Common myeloid progenitor, CD34-positive (primary cell): ENCODE measurements at regions not wholly inside any gene's neighbourhood (a gene's known extent, or its start where the extent isn't known, plus 50 kb on each side); places are given as distances from the start of the nearest gene placed in this dataset.

ENCODE experiments used
- CTCF ChIA-PET: fragments of 350-600 bp; sonication (Branson Sonifier 250); formaldehyde crosslinking; loops from one replicate; lab custom pipeline; 2021; ENCODE audit warnings: antibody characterized with exemption; lab: Charles Lee
- POLR2A ChIA-PET: fragments of 350-600 bp; sonication (Branson Sonifier 250); formaldehyde crosslinking; loops from one replicate; lab custom pipeline; 2021; ENCODE audit warnings: antibody characterized with exemption; lab: Charles Lee
- DNase-seq, 3 donors: peaks; one replicate each; pipeline versions ENCODE4 v3.0.0 to v3.0.0-alpha.2; 2013
- H3K27ac ChIP-seq, 2 experiments: 1 replicate in 1 of 2; 2 replicates in 1 of 2; pipeline ENCODE4 v1.7.0; 2013; ENCODE audit warnings: inconsistent platforms in 2 of 2, low read length in 2 of 2, mild to moderate bottlenecking in 2 of 2, low read depth in 1 of 2, moderate library complexity in 1 of 2; ENCODE audit not compliant: severe bottlenecking in 2 of 2, insufficient read depth in 1 of 2, poor library complexity in 1 of 2
- H3K27me3 ChIP-seq, 5 experiments: replicated peaks in 2 of 5; 1 replicate in 3 of 5; 2 replicates in 2 of 5; pipeline versions ENCODE4 v1.6.1 to v1.7.0; 2013; ENCODE audit warnings: low read length in 4 of 5, mild to moderate bottlenecking in 2 of 5, moderate library complexity in 2 of 5, inconsistent platforms in 1 of 5; ENCODE audit not compliant: insufficient read depth in 5 of 5, control insufficient read depth in 4 of 5
- H3K36me3 ChIP-seq, 4 experiments: 1 replicate in 2 of 4; 2 replicates in 2 of 4; pipeline versions ENCODE4 v1.6.1 to v1.7.0; 2013; ENCODE audit warnings: low read length in 3 of 4, control low read depth in 1 of 4, mild to moderate bottlenecking in 1 of 4; ENCODE audit not compliant: control insufficient read depth in 4 of 4, insufficient read depth in 4 of 4
- H3K4me1 ChIP-seq, 4 experiments: 1 replicate in 3 of 4; 2 replicates in 1 of 4; pipeline versions ENCODE4 v1.6.1 to v1.7.1; 2013; ENCODE audit warnings: low read length in 3 of 4, mild to moderate bottlenecking in 3 of 4, control low read depth in 1 of 4, inconsistent platforms in 1 of 4, moderate library complexity in 1 of 4; ENCODE audit not compliant: control insufficient read depth in 4 of 4, insufficient read depth in 4 of 4; ENCODE audit errors: control extremely low read depth in 1 of 4
- H3K4me3 ChIP-seq, 7 experiments: 1 replicate in 4 of 7; 2 replicates in 3 of 7; pipeline versions ENCODE4 v1.5.1 to v1.7.0; 2013; ENCODE audit warnings: mild to moderate bottlenecking in 7 of 7, low read length in 6 of 7, moderate library complexity in 6 of 7, inconsistent platforms in 2 of 7, low read depth in 2 of 7, control low read depth in 1 of 7; ENCODE audit not compliant: insufficient read depth in 4 of 7, control insufficient read depth in 1 of 7; ENCODE audit errors: extremely low read depth in 1 of 7
- H3K9me3 ChIP-seq, 5 experiments: 1 replicate in 4 of 5; 2 replicates in 1 of 5; pipeline versions ENCODE4 v1.6.1 to v1.7.1; 2013; ENCODE audit warnings: low read length in 4 of 5, mild to moderate bottlenecking in 2 of 5, inconsistent platforms in 1 of 5, low read depth in 1 of 5, moderate library complexity in 1 of 5; ENCODE audit not compliant: control insufficient read depth in 4 of 5, insufficient read depth in 2 of 5; ENCODE audit errors: control extremely low read depth in 1 of 5
- WGBS: methylation state at CpG from one replicate; pipeline ENCODE4 v1.1.5; 2013; ENCODE audit not compliant: insufficient coverage; 5-methylcytosine and 5-hydroxymethylcytosine counted together

- no peak for DNase-seq
- Histone ChIP-seq H3K4me3 (no peak overlapping the region), H3K4me1 (peaks cover 0 to 25% (median 12%) of the 10 kb centered on the region in 4 experiments), H3K36me3 (no peaks in the 10 kb centered on the region), H3K27ac (no peak overlapping the region), H3K27me3 (peaks cover 0 to 6% (median 0%) of the 10 kb centered on the region in 5 experiments), H3K9me3 (no peaks in the 10 kb centered on the region)
- ChIA-PET CTCF (interaction anchor here (1.0 kb wide), 1 partner anchor 8 kb away, joined by 5 read pairs; no protein-coding TSS in a partner anchor), POLR2A (no interaction called here)
- 100% methylated on average over 1 of the region's 1 CpG for WGBS
These were observed 148.5 kb downstream of the PHETA1 start for GRCh38 chr12:111220363-111220762.

GRCh38 chr12:111219440-111219839 is 149.5 kb downstream of the PHETA1 start:
- Histone ChIP-seq H3K4me1 (peaks cover 0 to 16% (median 3%) of the 10 kb centered on the region in 4 experiments), H3K27me3 (peaks cover 0 to 11% (median 2%) of the 10 kb centered on the region in 5 experiments), H3K27ac (no peak overlapping the region), H3K9me3 (no peaks in the 10 kb centered on the region), H3K36me3 (no peaks in the 10 kb centered on the region), H3K4me3 (no peak overlapping the region)
- DNase-seq = no peak
- CTCF ChIA-PET = no interaction called here
- POLR2A ChIA-PET = no interaction called here
- 100% methylated on average over 1 of the region's 2 CpGs for WGBS

DNA sequence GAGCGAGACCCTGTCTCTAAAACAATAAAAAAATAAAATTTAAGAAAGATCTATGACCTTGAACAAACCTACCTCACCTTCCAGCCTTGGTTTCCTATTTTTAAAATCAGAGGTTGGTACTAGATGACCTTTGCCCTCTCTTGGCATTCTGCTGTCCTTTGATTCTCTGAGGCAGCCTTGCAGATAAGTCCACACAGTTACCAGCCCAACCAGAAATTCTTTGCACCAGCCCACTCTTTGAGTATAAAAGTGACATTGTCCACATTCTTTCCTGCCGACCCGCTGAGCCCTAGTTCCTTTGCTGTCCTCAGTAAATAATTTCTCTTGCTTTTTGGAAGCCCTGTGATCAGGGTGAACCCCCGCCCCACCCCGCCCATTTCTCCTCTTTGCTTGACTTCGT is 150.4 kb downstream of the PHETA1 start:
- 96% methylated on average over 5 of the region's 6 CpGs for WGBS
- Histone ChIP-seq H3K27ac (no peak overlapping the region), H3K36me3 (no peaks in the 10 kb centered on the region), H3K4me3 (no peak overlapping the region), H3K9me3 (no peaks in the 10 kb centered on the region), H3K4me1 (peaks cover 0 to 12% (median 0%) of the 10 kb centered on the region in 4 experiments), H3K27me3 (peaks cover 0 to 12% (median 2%) of the 10 kb centered on the region in 5 experiments)
- DNase-seq = no peak
- CTCF ChIA-PET = no interaction called here
- POLR2A ChIA-PET = no interaction called here

DNA sequence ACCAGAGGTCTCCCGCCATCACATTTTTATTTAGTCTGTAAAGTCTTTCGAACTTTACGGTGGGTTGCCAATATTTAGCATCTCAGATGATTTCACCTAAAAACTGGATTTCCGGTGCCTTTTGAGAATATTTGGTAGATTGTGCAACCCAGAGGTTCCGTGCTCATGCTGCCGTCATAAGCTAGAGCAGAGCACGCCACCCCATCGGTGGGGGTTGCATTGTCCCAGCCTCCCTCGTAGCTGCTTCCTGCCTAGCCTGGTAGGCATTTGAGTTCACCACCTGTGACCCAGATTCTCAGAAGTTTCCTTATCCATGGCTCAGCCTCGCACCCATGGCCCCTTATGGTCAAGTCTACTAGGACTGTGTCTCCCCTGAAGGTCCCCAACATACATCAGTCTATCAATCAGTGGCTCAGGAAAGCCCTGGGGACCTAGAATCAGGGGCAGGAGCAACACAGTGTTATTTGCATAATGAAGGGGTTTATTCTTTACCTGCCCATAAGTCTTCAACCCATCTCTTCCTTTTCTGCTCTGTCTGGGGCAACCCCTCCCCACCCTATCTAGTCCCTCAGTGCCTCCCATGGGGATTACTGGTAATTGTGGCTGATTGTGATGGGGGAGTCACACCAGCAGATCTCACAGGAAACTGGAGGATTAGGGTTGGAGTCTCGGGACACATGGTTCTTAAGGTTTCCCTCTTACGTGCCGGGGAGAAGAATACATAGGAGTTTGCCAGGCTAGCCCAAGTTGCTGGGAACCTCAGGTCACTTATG is 152.3 kb downstream of the PHETA1 start:
- Histone ChIP-seq H3K27ac (no peak overlapping the region), H3K4me1 (no peaks in the 10 kb centered on the region), H3K27me3 (peaks cover 0 to 12% (median 5%) of the 10 kb centered on the region in 5 experiments), H3K4me3 (no peak overlapping the region), H3K36me3 (no peaks in the 10 kb centered on the region), H3K9me3 (no peaks in the 10 kb centered on the region)
- no peak for DNase-seq
- WGBS = 94% methylated on average over 10 of the region's 13 CpGs
- ChIA-PET POLR2A (no interaction called here), CTCF (interaction anchor here (1.4 to 1.7 kb wide), 2 partner anchors 11 to 83 kb away, joined by 4 to 5 read pairs; no protein-coding TSS in a partner anchor)

- POLR2A ChIA-PET = no interaction called here
- CTCF ChIA-PET = interaction anchor here (0.8 to 1.7 kb wide), 3 partner anchors 10 to 84 kb away, joined by 3 to 5 read pairs (median 4); no protein-coding TSS in a partner anchor
- 94% methylated on average over 11 of the region's 12 CpGs for WGBS
- Histone ChIP-seq H3K4me3 (no peak overlapping the region), H3K4me1 (no peaks in the 10 kb centered on the region), H3K27me3 (peaks cover 0 to 14% (median 5%) of the 10 kb centered on the region in 5 experiments), H3K36me3 (no peaks in the 10 kb centered on the region), H3K9me3 (no peaks in the 10 kb centered on the region), H3K27ac (no peak overlapping the region)
- DNase-seq = no peak
These were observed 153.0 kb downstream of the PHETA1 start for GRCh38 chr12:111215881-111216280.

DNA sequence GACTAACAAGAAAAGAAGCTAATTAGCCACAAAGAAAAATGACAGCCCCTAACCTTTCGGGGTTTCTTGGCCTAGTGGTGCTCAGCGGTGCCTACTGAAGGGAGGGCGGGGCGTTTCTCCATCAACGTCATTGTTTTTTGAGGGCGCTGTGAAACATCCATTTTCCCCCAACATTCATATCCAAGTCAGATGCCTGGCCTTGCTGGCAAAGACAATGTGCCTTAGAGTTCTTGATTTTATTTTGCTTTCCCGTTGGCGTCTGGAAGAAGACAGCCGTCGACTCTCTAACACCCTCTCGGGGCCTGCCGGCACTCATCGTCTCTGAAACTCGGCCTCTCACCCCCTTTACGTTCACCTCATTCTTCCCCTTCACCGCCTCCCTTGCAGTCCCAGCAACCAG is 154.5 kb downstream of the PHETA1 start:
- ChIA-PET CTCF (no interaction called here), POLR2A (no interaction called here)
- no peaks in the 10 kb centered on the region for H3K36me3 ChIP-seq
- peaks cover 0 to 18% (median 5%) of the 10 kb centered on the region in 5 experiments for H3K27me3 ChIP-seq
- no peaks in the 10 kb centered on the region for H3K4me1 ChIP-seq
- H3K4me3 ChIP-seq = no peak overlapping the region
- no peak for DNase-seq
- no peak overlapping the region for H3K27ac ChIP-seq
- H3K9me3 ChIP-seq = no peaks in the 10 kb centered on the region
- WGBS = 86% methylated on average over 16 of the region's 16 CpGs

- H3K4me3 ChIP-seq = no peak overlapping the region
- H3K4me1 ChIP-seq = no peaks in the 10 kb centered on the region
- WGBS = 100% methylated on average over 1 of the region's 5 CpGs
- H3K27me3 ChIP-seq = peaks cover 0 to 18% (median 5%) of the 10 kb centered on the region in 5 experiments
- H3K9me3 ChIP-seq = no peaks in the 10 kb centered on the region
- ChIA-PET POLR2A (no interaction called here), CTCF (no interaction called here)
- no peak for DNase-seq
- H3K27ac ChIP-seq = no peak overlapping the region
- H3K36me3 ChIP-seq = no peaks in the 10 kb centered on the region
These were observed 155.3 kb downstream of the PHETA1 start for GRCh38 chr12:111213561-111213960.
